ENCODE measurements at regions not wholly inside any gene's neighbourhood (a gene's known extent, or its start where the extent isn't known, plus 50 kb on each side); places are given as distances from the start of the nearest gene placed in this dataset.
"Not testable (repeated sequence)": the region's sequence is repeated elsewhere in the genome, so short reads cannot be mapped to it uniquely, and the experiment has no call there.

DNA sequence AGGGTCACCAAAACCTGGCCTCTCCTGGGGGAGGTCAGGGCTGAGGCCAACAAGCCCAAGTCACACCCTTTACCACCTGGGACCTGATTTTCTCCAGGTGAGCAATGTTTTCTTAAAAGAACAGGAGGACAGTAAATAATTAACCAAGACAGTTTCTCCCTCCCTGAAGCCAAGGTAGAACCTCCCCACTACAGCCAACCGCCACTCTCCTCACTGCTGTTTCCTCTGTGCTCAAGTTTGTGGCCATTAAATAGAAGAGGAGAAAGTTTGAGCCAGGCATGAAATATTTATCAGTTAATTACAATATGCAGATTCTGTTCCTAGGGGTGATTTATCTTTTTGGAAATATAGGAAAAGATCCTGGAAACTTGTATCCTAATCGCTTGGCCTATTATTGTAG, 150.6 kb upstream of the ANKRD20A1 start:
- H3K4me3 ChIP-seq (ENCODE audit: low read length); DNase-seq (ENCODE audit: low read depth): not testable (repeated sequence)

DNA sequence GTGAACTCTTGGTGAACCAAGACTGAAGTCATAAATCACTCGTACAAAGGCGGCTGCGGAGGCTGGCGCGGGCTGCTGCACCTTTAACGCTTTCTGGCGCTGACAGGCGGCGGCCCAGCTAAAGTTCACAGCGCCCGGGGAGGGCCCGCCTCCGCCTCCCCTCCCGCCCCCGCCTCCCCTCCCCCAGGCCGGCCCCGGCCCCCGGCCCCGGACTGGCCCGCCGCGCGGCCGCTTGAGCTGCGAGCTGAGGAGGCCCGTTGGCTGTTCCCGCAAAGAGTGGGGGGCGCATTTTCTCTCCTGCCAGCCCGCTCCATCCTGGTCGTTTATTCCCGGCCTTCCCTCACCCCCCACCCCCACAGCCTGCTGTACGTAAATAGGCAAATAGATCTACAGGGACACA, 147.3 kb upstream of the ANKRD20A1 start:
- not testable (repeated sequence) for H3K4me3 ChIP-seq (ENCODE audit: low read length); DNase-seq (ENCODE audit: low read depth)

DNA sequence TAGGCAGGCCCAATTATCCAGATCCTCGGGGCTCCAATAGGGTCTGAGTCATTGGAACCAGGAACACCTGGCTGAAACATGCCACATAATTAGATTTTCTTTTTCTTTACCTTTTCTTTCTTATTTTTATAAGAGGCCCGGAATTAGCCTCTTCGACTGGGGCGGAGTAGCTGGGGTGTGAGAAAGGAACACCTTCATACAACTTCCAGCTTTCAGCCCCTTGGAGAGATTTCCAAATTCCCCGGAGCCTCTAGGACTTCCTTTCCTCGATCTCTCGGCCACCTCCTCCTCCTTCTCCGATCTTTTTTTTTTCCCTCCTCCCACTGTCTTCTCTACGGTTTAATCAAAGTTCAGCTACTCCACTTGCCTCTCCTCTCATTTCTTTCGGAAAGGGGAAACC, 146.8 kb upstream of the ANKRD20A1 start:
- not testable (repeated sequence) for H3K4me3 ChIP-seq (ENCODE audit: low read length); DNase-seq (ENCODE audit: low read depth)

DNA sequence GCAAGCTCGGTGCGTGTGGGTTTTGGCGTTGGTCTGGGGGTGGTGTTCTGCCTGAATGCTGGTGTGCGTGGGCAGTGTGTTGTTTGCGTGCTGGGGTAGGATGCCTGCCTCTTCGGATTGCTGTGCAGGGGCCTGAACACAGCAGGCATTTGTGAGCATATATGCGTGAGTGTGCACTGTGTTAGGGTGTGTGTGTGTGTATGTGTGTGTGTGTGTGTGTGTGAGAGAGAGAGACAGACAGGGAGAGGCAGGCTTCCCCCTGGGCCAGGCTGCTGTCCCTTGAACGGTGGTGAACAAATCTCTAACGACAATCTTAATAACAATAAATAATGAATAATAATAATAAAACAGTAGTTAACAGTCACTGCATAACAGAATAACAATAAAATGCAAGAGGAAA, 145.8 kb upstream of the ANKRD20A1 start:
- H3K4me3 ChIP-seq (ENCODE audit: low read length); DNase-seq (ENCODE audit: low read depth): not testable (repeated sequence)

GRCh38 chr9:67717830-67718388, 140.8 kb upstream of the ANKRD20A1 start:
- not testable (repeated sequence) for DNase-seq (ENCODE audit: low read depth); H3K4me3 ChIP-seq (ENCODE audit: low read length)

DNA sequence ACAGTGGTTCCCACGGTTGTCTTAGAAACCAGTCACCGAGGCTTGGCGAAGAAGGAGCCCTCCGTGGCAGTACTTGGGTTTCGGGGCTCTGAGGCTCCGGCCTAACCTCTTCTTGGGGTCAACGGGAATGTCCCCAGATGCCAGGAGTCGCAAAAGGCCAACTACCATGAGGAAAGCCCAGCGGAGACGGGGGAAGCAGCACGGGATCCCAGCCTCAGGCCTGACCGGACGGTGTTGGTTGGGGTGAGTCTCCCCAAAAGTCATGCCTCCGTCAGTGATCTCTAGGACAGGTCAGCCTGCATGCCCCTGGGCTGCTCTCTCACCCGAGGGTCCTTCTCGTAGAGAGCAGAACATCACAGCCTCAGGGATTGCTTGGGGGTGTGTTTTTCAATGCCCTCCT, 138.2 kb upstream of the ANKRD20A1 start:
- H3K4me3 ChIP-seq (ENCODE audit: low read length); DNase-seq (ENCODE audit: low read depth): not testable (repeated sequence)

- DNase-seq (ENCODE audit: low read depth); H3K4me3 ChIP-seq (ENCODE audit: low read length): not testable (repeated sequence)
Measured at GRCh38 chr9:67722460-67723090, 136.2 kb upstream of the ANKRD20A1 start.

DNA sequence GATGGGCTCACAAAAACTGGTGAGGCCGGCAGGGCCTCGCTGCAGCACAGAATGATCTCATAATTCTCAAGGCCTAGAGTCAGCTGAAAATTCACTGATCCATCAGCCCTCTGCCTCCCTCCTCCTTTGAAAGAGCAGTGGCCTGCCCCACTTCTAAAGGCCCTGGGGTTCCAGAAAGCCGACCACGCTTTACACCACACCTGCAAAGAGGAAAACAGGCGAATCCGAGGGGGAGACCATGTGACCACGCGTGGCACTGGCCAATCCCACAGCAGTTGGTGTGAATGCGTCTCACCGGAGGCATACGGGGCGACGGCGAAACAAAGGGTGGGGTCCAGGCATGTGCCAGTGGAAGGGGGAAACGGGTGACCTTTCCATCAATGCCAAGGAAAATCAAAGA, 135.5 kb upstream of the ANKRD20A1 start:
- not testable (repeated sequence) for DNase-seq (ENCODE audit: low read depth)
- peak overlapping the region; percentile 32 for H3K4me3 ChIP-seq (ENCODE audit: low read length)

DNA sequence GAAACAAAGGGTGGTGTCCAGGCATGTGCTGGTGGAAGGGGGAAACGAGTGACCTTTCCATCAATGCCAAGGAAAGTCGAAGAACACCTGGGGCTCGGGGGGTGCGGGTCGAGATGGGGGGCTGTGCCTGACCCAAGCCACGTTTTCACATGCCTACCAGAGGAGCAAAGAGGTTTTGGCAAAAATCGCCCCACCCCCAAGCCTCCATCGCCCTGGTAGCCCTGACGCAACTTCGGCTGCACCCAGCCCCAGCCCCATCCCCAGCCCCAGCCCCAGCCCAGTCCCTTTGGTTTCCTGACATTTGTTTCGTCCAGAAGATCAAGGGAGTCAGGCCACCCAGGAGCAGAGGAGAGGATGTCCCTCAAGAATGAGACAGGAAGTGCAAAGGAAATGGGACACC, 133.8 kb upstream of the ANKRD20A1 start:
- DNase-seq (ENCODE audit: low read depth); H3K4me3 ChIP-seq (ENCODE audit: low read length): not testable (repeated sequence)

- not testable (repeated sequence) for DNase-seq (ENCODE audit: low read depth); H3K4me3 ChIP-seq (ENCODE audit: low read length)
Measured at GRCh38 chr9:67726213-67726988, 132.3 kb upstream of the ANKRD20A1 start.

DNA sequence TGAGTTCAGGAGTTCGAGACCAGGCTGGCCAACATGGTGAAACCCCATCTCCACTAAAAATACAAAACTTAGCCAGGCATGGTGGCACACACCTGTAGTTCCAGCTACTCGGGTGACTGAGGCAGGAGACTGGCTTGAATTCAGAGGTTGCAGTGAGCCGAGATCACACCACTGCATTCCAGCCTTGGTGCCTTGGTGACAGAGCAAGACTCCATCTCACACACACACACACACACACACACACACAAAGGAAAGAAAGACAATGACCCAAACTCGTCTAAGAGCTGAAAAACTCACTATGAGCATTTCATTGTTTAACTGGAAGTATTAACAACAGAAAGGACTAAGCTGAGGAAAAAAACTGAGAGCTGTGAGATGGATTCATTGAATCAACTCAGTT, 95.6 kb upstream of the ANKRD20A1 start:
- DNase-seq (ENCODE audit: low read depth); H3K4me3 ChIP-seq (ENCODE audit: low read length): not testable (repeated sequence)

GRCh38 chr9:67771807-67772206, 86.9 kb upstream of the ANKRD20A1 start:
- not testable (repeated sequence) for DNase-seq (ENCODE audit: low read depth); H3K4me3 ChIP-seq (ENCODE audit: low read length)

GRCh38 chr9:67800170-67800569, 58.6 kb upstream of the ANKRD20A1 start:
- not testable (repeated sequence) for H3K4me3 ChIP-seq (ENCODE audit: low read length); DNase-seq (ENCODE audit: low read depth)

Data from epithelial cell of esophagus (primary cell).